ENCODE measurements at regions not wholly inside any gene's neighbourhood (a gene's known extent, or its start where the extent isn't known, plus 50 kb on each side); places are given as distances from the start of the nearest gene placed in this dataset.
A peak's percentile ranks its signal among the peaks of the same experiment; 100 is the strongest.
"Not testable (repeated sequence)": the region's sequence is repeated elsewhere in the genome, so short reads cannot be mapped to it uniquely, and the experiment has no call there.

DNA sequence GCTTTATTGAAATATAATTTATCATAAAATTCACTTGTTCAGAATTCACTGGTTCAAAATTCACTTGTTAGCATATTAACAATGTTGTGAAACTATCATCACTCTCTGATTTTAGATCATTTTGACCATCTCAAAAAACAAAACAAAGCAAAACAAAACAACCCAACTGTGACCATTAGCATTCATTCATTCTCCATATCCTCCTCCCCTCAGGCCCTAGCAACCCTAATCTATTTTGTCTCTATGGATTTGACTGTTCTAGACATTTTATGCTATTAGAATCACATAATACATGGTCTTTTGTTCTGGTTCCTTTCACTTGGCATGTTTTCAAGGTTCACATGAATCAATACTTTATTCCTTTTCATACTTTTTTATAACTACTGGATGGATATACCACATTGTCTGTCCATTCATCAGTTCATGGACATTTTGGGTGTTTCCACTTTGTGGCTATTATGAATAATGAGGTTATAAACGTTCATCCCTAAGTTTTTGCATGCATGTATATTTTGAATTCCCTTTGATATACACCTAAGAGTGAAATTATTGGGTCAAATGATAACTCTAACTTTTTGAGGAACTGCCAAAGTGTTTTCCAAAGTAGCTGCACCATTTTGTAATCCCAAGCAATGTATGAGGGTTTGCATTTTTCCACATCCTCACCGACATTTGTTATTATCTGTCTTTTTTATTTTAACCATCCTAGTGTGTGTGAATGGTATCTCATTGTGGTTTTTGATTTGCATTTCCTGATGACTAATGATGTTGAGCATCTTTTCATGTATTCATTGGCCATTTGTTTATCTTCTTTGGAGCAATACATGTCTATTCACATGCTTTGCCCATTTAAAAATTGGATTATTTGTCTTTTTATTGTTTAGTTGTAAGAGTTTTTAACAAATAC lies 304.1 kb downstream of the SH3GL2 start:
- H3K4me3 ChIP-seq (ENCODE audit: control insufficient read depth, low read depth, low read length): no peak overlapping the region
- TF ChIP-seq, protein P1, sequence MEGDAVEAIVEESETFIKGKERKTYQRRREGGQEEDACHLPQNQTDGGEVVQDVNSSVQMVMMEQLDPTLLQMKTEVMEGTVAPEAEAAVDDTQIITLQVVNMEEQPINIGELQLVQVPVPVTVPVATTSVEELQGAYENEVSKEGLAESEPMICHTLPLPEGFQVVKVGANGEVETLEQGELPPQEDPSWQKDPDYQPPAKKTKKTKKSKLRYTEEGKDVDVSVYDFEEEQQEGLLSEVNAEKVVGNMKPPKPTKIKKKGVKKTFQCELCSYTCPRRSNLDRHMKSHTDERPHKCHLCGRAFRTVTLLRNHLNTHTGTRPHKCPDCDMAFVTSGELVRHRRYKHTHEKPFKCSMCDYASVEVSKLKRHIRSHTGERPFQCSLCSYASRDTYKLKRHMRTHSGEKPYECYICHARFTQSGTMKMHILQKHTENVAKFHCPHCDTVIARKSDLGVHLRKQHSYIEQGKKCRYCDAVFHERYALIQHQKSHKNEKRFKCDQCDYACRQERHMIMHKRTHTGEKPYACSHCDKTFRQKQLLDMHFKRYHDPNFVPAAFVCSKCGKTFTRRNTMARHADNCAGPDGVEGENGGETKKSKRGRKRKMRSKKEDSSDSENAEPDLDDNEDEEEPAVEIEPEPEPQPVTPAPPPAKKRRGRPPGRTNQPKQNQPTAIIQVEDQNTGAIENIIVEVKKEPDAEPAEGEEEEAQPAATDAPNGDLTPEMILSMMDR (conservative IDR thresholded peaks at IDR 0.05; ENCODE audit: control insufficient read depth, insufficient read depth, low read depth, low read length): no peak
- DNase-seq (ENCODE audit: low read depth): no peak

DNA sequence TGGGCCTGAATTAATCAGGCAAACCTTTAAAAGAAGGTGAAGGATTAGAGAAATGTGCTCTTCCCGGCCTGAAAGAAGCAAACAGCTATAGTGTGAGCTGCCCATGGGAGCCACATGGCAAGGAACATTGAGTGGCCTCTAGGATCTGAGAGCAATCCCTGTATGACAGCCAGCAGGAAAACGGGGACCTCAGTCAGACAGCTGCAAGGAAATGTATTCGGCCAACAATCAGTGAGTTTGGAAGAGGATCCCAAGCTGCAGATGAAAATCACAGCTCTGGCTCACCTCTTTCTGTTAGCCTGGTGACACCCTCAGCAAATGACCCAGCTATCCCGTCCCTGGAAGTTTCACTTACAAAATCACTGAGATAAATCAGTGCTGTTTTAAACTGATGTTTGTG lies 309.2 kb downstream of the SH3GL2 start:
- TF ChIP-seq, protein P1 (conservative IDR thresholded peaks at IDR 0.05; ENCODE audit: control insufficient read depth, insufficient read depth, low read depth, low read length): no peak
- no peak for DNase-seq (ENCODE audit: low read depth)
- H3K4me3 ChIP-seq (ENCODE audit: control insufficient read depth, low read depth, low read length): no peak overlapping the region

DNA sequence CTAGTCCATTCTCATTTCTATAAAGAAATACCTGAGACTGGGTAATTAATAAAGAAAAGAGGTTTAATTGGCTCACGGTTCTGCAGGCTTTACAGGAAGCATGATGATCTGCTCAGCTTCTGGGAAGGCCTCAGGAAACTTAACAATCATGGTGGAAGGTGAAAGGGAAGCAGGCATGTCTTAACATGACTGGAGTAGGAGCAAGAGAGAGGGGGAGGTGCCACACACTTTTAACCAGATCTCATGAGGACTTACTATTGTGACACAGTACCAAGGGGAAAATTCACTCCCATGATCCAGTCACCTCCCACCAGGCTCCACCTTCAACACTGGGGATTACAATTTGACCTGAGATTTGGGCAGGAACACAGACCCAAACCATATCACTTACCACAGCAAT lies 310.1 kb downstream of the SH3GL2 start:
- peak; percentile 4 for DNase-seq (ENCODE audit: low read depth)
- H3K4me3 ChIP-seq (ENCODE audit: control insufficient read depth, low read depth, low read length): not testable (repeated sequence)

DNA sequence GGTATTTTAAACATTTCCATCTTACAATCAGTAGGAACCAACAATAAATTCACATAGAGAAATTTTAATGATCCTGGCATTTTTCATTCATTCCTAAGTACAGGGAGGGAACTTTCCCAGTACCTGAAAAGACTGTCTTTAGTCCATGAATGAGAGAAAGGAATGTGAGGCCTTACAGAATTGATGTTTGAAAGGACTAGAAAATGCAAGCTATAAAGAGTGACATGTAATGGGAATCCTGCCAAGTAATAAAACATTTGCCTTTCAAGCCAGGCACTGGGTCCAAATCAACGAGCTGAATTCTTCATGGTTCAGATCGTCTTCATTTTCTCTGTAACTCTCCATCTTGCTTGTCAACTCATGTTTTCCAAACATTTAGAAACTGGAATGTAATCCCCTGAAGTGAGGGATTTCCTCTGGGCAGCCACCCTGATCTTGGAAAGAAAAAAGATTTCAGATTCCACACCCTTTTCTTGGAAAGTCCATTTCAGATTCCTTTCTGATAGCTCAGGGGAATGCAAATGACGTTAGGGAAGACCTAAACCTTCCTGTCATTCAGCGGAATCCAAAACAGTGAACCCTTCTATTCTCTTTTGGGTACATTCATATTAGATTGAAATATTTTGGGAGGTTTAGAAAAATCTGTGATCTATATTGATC lies 315.8 kb downstream of the SH3GL2 start:
- H3K4me3 ChIP-seq (ENCODE audit: control insufficient read depth, low read depth, low read length): no peak overlapping the region
- no peak for DNase-seq (ENCODE audit: low read depth)
- TF ChIP-seq, protein P1 (conservative IDR thresholded peaks at IDR 0.05; ENCODE audit: control insufficient read depth, insufficient read depth, low read depth, low read length): no peak

DNA sequence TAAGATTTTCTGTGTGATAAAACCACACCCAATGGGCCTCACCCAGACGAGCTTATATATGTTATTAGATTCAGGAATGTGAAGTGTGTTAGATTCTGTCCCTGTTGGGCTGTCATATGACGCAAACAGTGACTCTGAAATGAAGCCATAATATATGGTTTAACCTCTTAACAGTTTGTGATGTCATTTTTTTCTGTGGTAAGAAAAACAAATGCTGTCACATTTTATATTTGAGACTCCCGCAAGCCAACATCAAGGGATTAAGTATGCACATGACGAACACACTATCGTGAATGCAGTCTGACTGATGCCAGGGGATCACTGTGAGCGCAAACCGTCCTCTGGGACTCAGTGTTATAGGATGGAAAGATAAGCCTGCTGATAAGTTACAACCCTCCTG lies 321.7 kb downstream of the SH3GL2 start:
- no peak overlapping the region for H3K4me3 ChIP-seq (ENCODE audit: control insufficient read depth, low read depth, low read length)
- no peak for DNase-seq (ENCODE audit: low read depth)
- TF ChIP-seq, protein P1 (conservative IDR thresholded peaks at IDR 0.05; ENCODE audit: control insufficient read depth, insufficient read depth, low read depth, low read length): no peak

DNA sequence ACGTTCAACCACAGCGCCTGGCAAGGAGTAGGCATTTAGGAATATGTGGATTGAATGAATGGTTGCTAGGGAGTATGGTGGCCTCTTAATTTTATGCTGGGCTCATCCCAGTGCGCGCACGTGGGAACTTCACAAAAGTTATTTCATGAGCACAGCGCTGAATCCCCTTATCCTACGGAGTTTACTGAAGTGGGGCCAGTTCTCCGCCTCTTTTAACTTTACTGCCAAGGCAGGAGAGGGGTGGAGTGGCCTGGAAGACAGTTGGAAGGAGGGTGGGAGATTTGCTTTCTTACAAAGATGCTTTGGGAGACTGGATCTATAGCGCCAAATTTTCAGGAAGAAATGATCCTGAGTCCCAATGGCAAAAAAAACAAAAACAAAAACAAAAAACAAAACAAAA lies 326.5 kb downstream of the SH3GL2 start:
- H3K4me3 ChIP-seq (ENCODE audit: control insufficient read depth, low read depth, low read length): no peak overlapping the region
- TF ChIP-seq, protein P1 (conservative IDR thresholded peaks at IDR 0.05; ENCODE audit: control insufficient read depth, insufficient read depth, low read depth, low read length): no peak
- DNase-seq (ENCODE audit: low read depth): no peak

DNA sequence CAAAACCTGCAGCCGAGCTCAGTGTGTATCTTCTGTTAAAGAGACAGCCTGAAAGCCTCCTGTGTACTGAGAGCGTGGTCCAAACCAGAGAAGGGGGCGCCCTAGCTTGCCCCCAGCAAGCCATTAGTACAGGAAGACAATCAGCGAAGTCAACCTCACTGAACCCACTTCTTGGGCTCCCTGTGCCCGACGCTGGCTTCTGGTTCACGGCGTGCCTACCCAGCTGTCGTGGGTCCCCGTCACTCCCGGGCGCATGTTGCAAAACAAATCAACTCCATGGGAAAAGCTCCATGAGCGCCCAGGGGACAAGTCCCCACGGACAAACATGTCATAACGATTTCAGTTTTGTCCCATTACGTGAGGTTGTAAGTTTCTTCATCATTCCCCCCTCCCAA lies 326.9 kb downstream of the SH3GL2 start:
- no peak overlapping the region for H3K4me3 ChIP-seq (ENCODE audit: control insufficient read depth, low read depth, low read length)
- TF ChIP-seq, protein P1 (conservative IDR thresholded peaks at IDR 0.05; ENCODE audit: control insufficient read depth, insufficient read depth, low read depth, low read length): no peak
- no peak for DNase-seq (ENCODE audit: low read depth)
